IPS-20b (cell line): ENCODE measurements at regions not wholly inside any gene's neighbourhood (a gene's known extent, or its start where the extent isn't known, plus 50 kb on each side); places are given as distances from the start of the nearest gene placed in this dataset.

ENCODE experiments used
- H3K27ac ChIP-seq: one replicate; pipeline ENCODE4 v1.5.1; 2013; ENCODE audit warnings: low read length
- H3K27me3 ChIP-seq: 2 replicates; pipeline ENCODE4 v1.6.1; 2013; ENCODE audit warnings: mild to moderate bottlenecking, low read length, inconsistent platforms; ENCODE audit not compliant: insufficient read depth
- H3K36me3 ChIP-seq: 2 replicates; pipeline ENCODE4 v1.6.1; 2013; ENCODE audit warnings: low read depth, mild to moderate bottlenecking, inconsistent platforms, low read length, moderate library complexity; ENCODE audit not compliant: insufficient read depth
- H3K4me1 ChIP-seq: 2 replicates; pipeline ENCODE4 v1.6.1; 2013; ENCODE audit warnings: mild to moderate bottlenecking, control low read depth, inconsistent platforms, low read length, moderate library complexity; ENCODE audit not compliant: insufficient read depth
- H3K4me3 ChIP-seq: 2 replicates; pipeline ENCODE4 v1.5.1; 2013; ENCODE audit warnings: mild to moderate bottlenecking, low read length, inconsistent platforms
- H3K9ac ChIP-seq: 2 replicates; pipeline ENCODE4 v1.6.1; 2013; ENCODE audit warnings: low read depth, mild to moderate bottlenecking, inconsistent platforms, low read length, moderate library complexity
- H3K9me3 ChIP-seq: 2 replicates; pipeline ENCODE4 v1.6.1; 2013; ENCODE audit warnings: mild to moderate bottlenecking, low read depth, low read length, inconsistent platforms; ENCODE audit not compliant: insufficient read depth

GRCh38 chr18:53682796-53683195 is 541.7 kb downstream of the MBD2 start:
- H3K9ac ChIP-seq: no peak overlapping the region

GRCh38 chr18:53677480-53677879 is 547.0 kb downstream of the MBD2 start:
- no peaks in the 10 kb centered on the region for H3K4me1 ChIP-seq
- no peaks in the 10 kb centered on the region for H3K9me3 ChIP-seq
- no peak overlapping the region for H3K4me3 ChIP-seq
- no peak overlapping the region for H3K9ac ChIP-seq
- no peak overlapping the region for H3K27ac ChIP-seq
- no peaks in the 10 kb centered on the region for H3K27me3 ChIP-seq
- no peaks in the 10 kb centered on the region for H3K36me3 ChIP-seq

More at GRCh38 chr18:53682796-53683195, 541.7 kb downstream of the MBD2 start:
- Histone ChIP-seq H3K27me3 (no peaks in the 10 kb centered on the region), H3K4me1 (no peaks in the 10 kb centered on the region), H3K36me3 (no peaks in the 10 kb centered on the region), H3K4me3 (no peak overlapping the region), H3K27ac (no peak overlapping the region), H3K9me3 (no peaks in the 10 kb centered on the region)

DNA sequence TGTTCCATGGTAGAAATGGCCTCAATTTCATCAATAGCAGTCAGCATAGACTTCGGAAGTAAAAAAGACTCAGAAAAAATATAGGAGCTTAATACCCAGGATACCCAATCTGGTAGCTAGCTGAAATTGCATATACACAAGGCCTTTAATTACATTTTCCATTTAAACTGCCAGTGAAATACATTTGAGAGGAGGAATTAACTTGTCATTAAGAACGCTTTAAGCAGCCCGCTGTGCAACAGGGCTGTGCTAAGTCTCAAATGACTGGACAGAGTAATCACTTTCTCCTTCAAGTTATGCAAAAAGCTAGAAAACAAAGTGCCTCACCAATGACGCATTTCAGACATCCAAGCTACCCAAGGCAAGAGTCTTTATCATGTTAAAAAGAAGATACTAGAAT is 558.8 kb downstream of the MBD2 start:
- no peak overlapping the region for H3K27ac ChIP-seq

GRCh38 chr18:53664575-53664974 is 559.9 kb downstream of the MBD2 start:
- no peaks in the 10 kb centered on the region for H3K27me3 ChIP-seq
- H3K4me3 ChIP-seq: no peak overlapping the region
- no peak overlapping the region for H3K9ac ChIP-seq
- peaks cover 12% of the 10 kb centered on the region for H3K9me3 ChIP-seq
- no peaks in the 10 kb centered on the region for H3K36me3 ChIP-seq
- H3K4me1 ChIP-seq: no peaks in the 10 kb centered on the region
- H3K27ac ChIP-seq: no peak overlapping the region

More for the DNA sequence above, 558.8 kb downstream of the MBD2 start:
- Histone ChIP-seq H3K4me1 (no peaks in the 10 kb centered on the region), H3K36me3 (no peaks in the 10 kb centered on the region), H3K4me3 (no peak overlapping the region), H3K9me3 (peaks cover 12% of the 10 kb centered on the region), H3K27me3 (no peaks in the 10 kb centered on the region), H3K9ac (no peak overlapping the region)

GRCh38 chr18:53660306-53660705 is 564.2 kb downstream of the MBD2 start:
- H3K27me3 ChIP-seq: no peaks in the 10 kb centered on the region

GRCh38 chr18:53657257-53657656 is 567.2 kb downstream of the MBD2 start:
- Histone ChIP-seq H3K36me3 (no peaks in the 10 kb centered on the region), H3K4me3 (no peak overlapping the region), H3K27me3 (no peaks in the 10 kb centered on the region), H3K9ac (no peak overlapping the region), H3K27ac (no peak overlapping the region), H3K9me3 (no peaks in the 10 kb centered on the region), H3K4me1 (no peaks in the 10 kb centered on the region)

More at GRCh38 chr18:53660306-53660705, 564.2 kb downstream of the MBD2 start:
- Histone ChIP-seq H3K27ac (no peak overlapping the region), H3K9me3 (peaks cover 12% of the 10 kb centered on the region), H3K36me3 (no peaks in the 10 kb centered on the region), H3K4me1 (no peaks in the 10 kb centered on the region), H3K9ac (no peak overlapping the region), H3K4me3 (no peak overlapping the region)

DNA sequence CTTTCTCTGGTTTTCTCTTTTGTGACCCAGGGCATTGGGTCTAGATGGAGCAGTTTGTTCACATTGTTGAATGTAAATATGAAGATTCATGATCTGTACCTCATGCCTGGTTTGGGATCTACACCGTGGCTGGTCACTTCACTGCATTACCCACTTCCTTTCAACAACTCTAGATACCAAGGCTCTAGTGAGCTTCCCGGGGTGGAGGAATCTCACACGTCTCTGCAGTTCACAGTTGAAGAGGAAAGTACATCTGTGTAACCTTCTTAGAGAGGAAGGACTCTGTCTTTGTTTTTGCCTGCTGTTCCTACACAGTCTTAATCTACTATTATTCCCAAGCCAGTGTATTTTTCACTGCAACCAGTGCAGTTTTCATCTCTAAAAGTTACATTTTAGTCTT is 574.8 kb downstream of the MBD2 start:
- H3K9me3 ChIP-seq: no peaks in the 10 kb centered on the region
- H3K36me3 ChIP-seq: no peaks in the 10 kb centered on the region
- no peak overlapping the region for H3K27ac ChIP-seq
- H3K27me3 ChIP-seq: no peaks in the 10 kb centered on the region
- no peak overlapping the region for H3K4me3 ChIP-seq
- H3K4me1 ChIP-seq: no peaks in the 10 kb centered on the region
- no peak overlapping the region for H3K9ac ChIP-seq

- no peak overlapping the region for H3K27ac ChIP-seq
- no peaks in the 10 kb centered on the region for H3K36me3 ChIP-seq
- no peak overlapping the region for H3K4me3 ChIP-seq
- H3K4me1 ChIP-seq: no peaks in the 10 kb centered on the region
- no peaks in the 10 kb centered on the region for H3K9me3 ChIP-seq
- H3K27me3 ChIP-seq: no peaks in the 10 kb centered on the region
- no peak overlapping the region for H3K9ac ChIP-seq
These were observed 579.5 kb downstream of the MBD2 start for GRCh38 chr18:53644799-53645471.

GRCh38 chr18:53639687-53640086 is 584.8 kb downstream of the MBD2 start:
- H3K4me3 ChIP-seq: no peak overlapping the region
- H3K9ac ChIP-seq: no peak overlapping the region
- H3K4me1 ChIP-seq: no peaks in the 10 kb centered on the region; the same call in 1 of the 2 replicates
- H3K9me3 ChIP-seq: no peaks in the 10 kb centered on the region
- H3K36me3 ChIP-seq: no peaks in the 10 kb centered on the region
- no peak overlapping the region for H3K27ac ChIP-seq
- H3K27me3 ChIP-seq: no peaks in the 10 kb centered on the region

DNA sequence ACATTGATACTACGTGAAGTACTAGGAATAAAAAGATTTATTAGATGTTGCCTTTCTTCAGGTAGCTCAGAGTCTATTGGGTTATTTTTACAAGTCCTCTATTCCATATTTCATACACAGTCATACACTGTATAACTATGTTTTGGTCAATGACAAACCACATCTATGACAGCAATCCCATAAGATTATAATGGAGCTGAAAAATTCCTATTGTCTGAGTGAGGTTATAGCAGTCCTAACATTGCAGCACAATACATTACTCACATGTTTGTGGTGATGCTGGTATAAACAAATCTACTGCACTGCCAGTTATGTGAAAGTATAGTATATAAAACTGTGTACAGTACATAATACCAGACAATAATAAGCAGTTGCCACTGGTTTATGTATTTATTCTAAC is 595.1 kb downstream of the MBD2 start:
- Histone ChIP-seq H3K9me3 (no peaks in the 10 kb centered on the region), H3K36me3 (no peaks in the 10 kb centered on the region), H3K4me3 (no peak overlapping the region), H3K27me3 (no peaks in the 10 kb centered on the region), H3K9ac (no peak overlapping the region), H3K4me1 (no peaks in the 10 kb centered on the region), H3K27ac (no peak overlapping the region)

DNA sequence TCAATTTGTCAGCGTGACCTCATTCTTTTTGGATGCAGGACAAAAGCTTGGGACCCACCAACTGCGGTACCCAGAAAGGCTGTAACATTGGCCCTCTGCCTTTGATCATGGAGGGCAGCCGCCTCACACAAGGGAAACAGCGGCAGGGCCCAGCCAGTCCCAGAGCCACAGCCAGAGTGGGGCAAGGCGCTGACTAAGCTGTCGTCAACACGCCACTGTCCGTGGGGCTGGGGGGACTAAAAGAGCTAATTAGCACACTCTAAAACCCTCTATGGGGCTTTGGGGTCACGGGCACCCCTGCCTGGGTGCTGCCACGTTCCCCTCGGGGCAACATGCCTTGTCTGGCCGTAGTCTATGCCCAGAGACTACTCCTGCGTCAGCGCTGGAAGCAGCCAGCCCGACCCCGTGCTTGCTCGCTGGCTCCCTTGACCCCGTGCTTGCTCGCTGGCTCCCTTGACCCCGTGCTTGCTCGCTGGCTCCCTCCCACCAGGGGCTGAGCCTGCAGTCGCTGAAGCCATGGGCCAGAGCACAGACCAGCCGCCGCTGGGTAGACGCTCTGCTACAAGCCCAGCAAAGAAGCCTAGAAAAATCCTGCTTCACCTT is 598.4 kb downstream of the MBD2 start:
- no peaks in the 10 kb centered on the region for H3K4me1 ChIP-seq
- H3K36me3 ChIP-seq: no peaks in the 10 kb centered on the region
- no peaks in the 10 kb centered on the region for H3K9me3 ChIP-seq
- H3K27me3 ChIP-seq: no peaks in the 10 kb centered on the region
- no peak overlapping the region for H3K9ac ChIP-seq
- no peak overlapping the region for H3K27ac ChIP-seq
- no peak overlapping the region for H3K4me3 ChIP-seq

DNA sequence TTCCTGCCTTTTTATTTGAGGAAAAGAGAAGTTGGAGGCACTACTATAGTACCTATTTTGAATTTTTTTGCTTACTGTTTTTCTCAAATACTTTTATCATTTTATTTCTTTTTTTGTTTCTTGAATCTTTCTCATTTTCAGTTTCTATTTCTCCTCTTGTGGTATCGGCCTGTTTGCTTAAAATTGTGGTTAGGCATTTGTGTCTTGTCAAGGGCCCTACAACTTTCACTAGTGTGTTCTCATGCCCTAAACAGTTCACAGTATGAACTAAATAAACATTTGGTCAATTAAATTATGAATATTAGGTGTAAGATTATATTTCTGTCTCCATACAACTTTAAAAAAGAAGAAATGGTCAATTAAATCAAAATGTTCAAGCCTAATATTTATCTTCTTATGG is 613.5 kb downstream of the MBD2 start:
- Histone ChIP-seq H3K4me1 (no peaks in the 10 kb centered on the region), H3K9me3 (no peaks in the 10 kb centered on the region), H3K36me3 (no peaks in the 10 kb centered on the region), H3K27me3 (no peaks in the 10 kb centered on the region), H3K27ac (no peak overlapping the region), H3K4me3 (no peak overlapping the region), H3K9ac (no peak overlapping the region)
